ENCODE measurements at regions not wholly inside any gene's neighbourhood (a gene's known extent, or its start where the extent isn't known, plus 50 kb on each side); places are given as distances from the start of the nearest gene placed in this dataset.

GRCh38 chr6:164453835-164454234, 855.6 kb downstream of the C6orf118 start:
- DNase-seq (ENCODE audit: low read depth): no peak

- DNase-seq (ENCODE audit: low read depth): no peak
Measured at GRCh38 chr6:164442572-164442971, 866.8 kb downstream of the C6orf118 start.

GRCh38 chr6:164439331-164439730, 870.1 kb downstream of the C6orf118 start:
- no peak for DNase-seq (ENCODE audit: low read depth)

GRCh38 chr6:164436976-164437375, 872.4 kb downstream of the C6orf118 start:
- DNase-seq (ENCODE audit: low read depth): no peak

GRCh38 chr6:164427728-164428402, 881.5 kb downstream of the C6orf118 start:
- DNase-seq (ENCODE audit: low read depth): no peak

- DNase-seq (ENCODE audit: low read depth): no peak
Measured at GRCh38 chr6:164424489-164424888, 884.9 kb downstream of the C6orf118 start.

- no peak for DNase-seq (ENCODE audit: low read depth)
Measured at GRCh38 chr6:164419099-164419498, 890.3 kb downstream of the C6orf118 start.

GRCh38 chr6:164418262-164418588, 891.2 kb downstream of the C6orf118 start:
- DNase-seq (ENCODE audit: low read depth): no peak

- DNase-seq (ENCODE audit: low read depth): no peak
Measured at GRCh38 chr6:164417537-164418261, 891.7 kb downstream of the C6orf118 start.

- no peak for DNase-seq (ENCODE audit: low read depth)
Measured at GRCh38 chr6:164415832-164416563, 893.4 kb downstream of the C6orf118 start.

- no peak for DNase-seq (ENCODE audit: low read depth)
Measured at GRCh38 chr6:164414695-164415094, 894.7 kb downstream of the C6orf118 start.

- no peak for DNase-seq (ENCODE audit: low read depth)
Measured at GRCh38 chr6:164412566-164412965, 896.8 kb downstream of the C6orf118 start.

GRCh38 chr6:164410017-164410416, 899.4 kb downstream of the C6orf118 start:
- no peak for DNase-seq (ENCODE audit: low read depth)

GRCh38 chr6:164409309-164410009, 899.9 kb downstream of the C6orf118 start:
- no peak for DNase-seq (ENCODE audit: low read depth)

GRCh38 chr6:164408868-164409267, 900.5 kb downstream of the C6orf118 start:
- no peak for DNase-seq (ENCODE audit: low read depth)

GRCh38 chr6:164404812-164405488, 904.5 kb downstream of the C6orf118 start:
- DNase-seq (ENCODE audit: low read depth): no peak

GRCh38 chr6:164401871-164402270, 907.5 kb downstream of the C6orf118 start:
- DNase-seq (ENCODE audit: low read depth): no peak

- DNase-seq (ENCODE audit: low read depth): no peak
Measured at GRCh38 chr6:164398647-164399046, 910.8 kb downstream of the C6orf118 start.

- no peak for DNase-seq (ENCODE audit: low read depth)
Measured at GRCh38 chr6:164396071-164397047, 913.0 kb downstream of the C6orf118 start.

GRCh38 chr6:164379795-164380194, 929.6 kb downstream of the C6orf118 start:
- DNase-seq (ENCODE audit: low read depth): no peak

GRCh38 chr6:164378330-164378729, 931.1 kb downstream of the C6orf118 start:
- no peak for DNase-seq (ENCODE audit: low read depth)
